IMR-90 (cell line): ENCODE measurements at regions not wholly inside any gene's neighbourhood (a gene's known extent, or its start where the extent isn't known, plus 50 kb on each side); places are given as distances from the start of the nearest gene placed in this dataset.

ENCODE experiments used
- ATAC-seq: fragments of 200-7000 bp; cut with Tn5 transposase; 2 replicates; pipeline ENCODE4 v1.9.1; 2020; ENCODE audit warnings: low read depth, mild to moderate bottlenecking, moderate library complexity
- BruUV-seq: library from RNA; stranded (reverse); fragments of 400-500 nt; replicated peaks from 2 replicates; lab custom pipeline; 2021; lab: Mats Ljungman, UMichigan
- CTCF ChIA-PET: fragments of 300-600 bp; formaldehyde crosslinking; extraction: SDS; loops from one replicate; lab custom pipeline; 2021; ENCODE audit warnings: antibody characterized with exemption; lab: Yijun Ruan, JAX
- POLR2A ChIA-PET: fragments of 300-600 bp; sonication (Branson Sonifier 250); formaldehyde crosslinking; loops from one replicate; lab custom pipeline; 2022; ENCODE audit warnings: antibody characterized with exemption; ENCODE audit not compliant: unreplicated experiment; lab: Charles Lee
- DNase-seq: peaks from one replicate; pipeline ENCODE4 v3.0.0; 2013
- H2AFZ ChIP-seq: replicated peaks from 2 replicates; pipeline ENCODE3; 2013; ENCODE audit warnings: low read length, mild to moderate bottlenecking; ENCODE audit not compliant: poor library complexity
- H2AK5ac ChIP-seq: 2 replicates; pipeline ENCODE4 v1.6.1; 2013; ENCODE audit warnings: low read depth, low read length, inconsistent platforms
- H2AK9ac ChIP-seq: replicated peaks from 2 replicates; pipeline ENCODE3; 2013; ENCODE audit warnings: mild to moderate bottlenecking, low read depth, low read length, moderate library complexity; ENCODE audit not compliant: poor library complexity
- H2BK120ac ChIP-seq: 2 replicates; pipeline ENCODE4 v1.6.1; 2013; ENCODE audit warnings: low read depth, low read length, inconsistent platforms
- H2BK15ac ChIP-seq: 3 replicates; pipeline ENCODE4 v1.6.1; 2013; ENCODE audit warnings: low read depth, low read length, inconsistent platforms
- H2BK20ac ChIP-seq: 2 replicates; pipeline ENCODE4 v1.6.1; 2013; ENCODE audit warnings: low read depth, mild to moderate bottlenecking, inconsistent platforms, low read length, moderate library complexity
- H2BK5ac ChIP-seq: 2 replicates; pipeline ENCODE4 v1.6.1; 2013; ENCODE audit warnings: mild to moderate bottlenecking, low read depth, low read length, inconsistent platforms; ENCODE audit not compliant: poor library complexity, severe bottlenecking
- H3K14ac ChIP-seq: replicated peaks from 2 replicates; pipeline ENCODE4 v1.6.1; 2013; ENCODE audit warnings: low read depth, low read length, inconsistent platforms
- H3K18ac ChIP-seq: 2 replicates; pipeline ENCODE4 v1.6.1; 2013; ENCODE audit warnings: low read depth, low read length, control low read depth
- H3K23ac ChIP-seq: 2 replicates; pipeline ENCODE4 v1.6.1; 2013; ENCODE audit warnings: low read depth, low read length, inconsistent platforms
- H3K27ac ChIP-seq: 2 replicates; pipeline ENCODE4 v1.5.1; 2013; ENCODE audit warnings: mild to moderate bottlenecking, control low read depth, low read length; ENCODE audit not compliant: insufficient read depth
- H3K27me3 ChIP-seq: 2 replicates; pipeline ENCODE4 v1.6.1; 2013; ENCODE audit warnings: low read length; ENCODE audit not compliant: control insufficient read depth, insufficient read depth
- H3K36me3 ChIP-seq: 2 replicates; pipeline ENCODE4 v1.6.1; 2013; ENCODE audit warnings: low read length, mixed read lengths; ENCODE audit not compliant: control insufficient read depth, insufficient read depth
- H3K4ac ChIP-seq: 2 replicates; pipeline ENCODE4 v1.6.1; 2013; ENCODE audit warnings: low read depth, low read length, inconsistent platforms
- H3K4me1 ChIP-seq: 2 replicates; pipeline ENCODE4 v1.6.1; 2013; ENCODE audit warnings: low read length, mixed read lengths; ENCODE audit not compliant: control insufficient read depth, insufficient read depth
- H3K4me2 ChIP-seq: 2 replicates; pipeline ENCODE4 v1.6.1; 2013; ENCODE audit warnings: low read depth, mild to moderate bottlenecking, control low read depth, low read length, moderate library complexity
- H3K4me3 ChIP-seq: 2 replicates; pipeline ENCODE4 v1.5.1; 2013; ENCODE audit warnings: low read depth, mild to moderate bottlenecking, control low read depth, low read length, moderate library complexity; ENCODE audit not compliant: insufficient read depth
- H3K56ac ChIP-seq: 2 replicates; pipeline ENCODE4 v1.6.1; 2013; ENCODE audit warnings: low read length, inconsistent platforms; ENCODE audit not compliant: insufficient read depth; ENCODE audit errors: extremely low read depth
- H3K79me1 ChIP-seq, 2 experiments: 2 replicates each; pipeline ENCODE4 v1.6.1; 2013; ENCODE audit warnings: low read length in 2 of 2, inconsistent platforms in 1 of 2, low read depth in 1 of 2
- H3K9ac ChIP-seq: 2 replicates; pipeline ENCODE4 v1.6.1; 2013; ENCODE audit warnings: low read depth, low read length, control low read depth
- H3K9me1 ChIP-seq: 2 replicates; pipeline ENCODE4 v1.6.1; 2013; ENCODE audit warnings: low read length, inconsistent platforms; ENCODE audit not compliant: insufficient read depth
- H3K9me3 ChIP-seq: 2 replicates; pipeline ENCODE4 v1.6.1; 2013; ENCODE audit warnings: low read length; ENCODE audit not compliant: control insufficient read depth, insufficient read depth
- H4K20me1 ChIP-seq: 2 replicates; pipeline ENCODE4 v1.6.1; 2013; ENCODE audit warnings: low read length, inconsistent platforms; ENCODE audit not compliant: insufficient read depth
- H4K5ac ChIP-seq: 2 replicates; pipeline ENCODE4 v1.6.1; 2013; ENCODE audit warnings: mild to moderate bottlenecking, low read depth, low read length, control low read depth
- H4K8ac ChIP-seq, 2 experiments: 2 replicates each; pipeline ENCODE4 v1.6.1; 2013; ENCODE audit warnings: low read depth in 2 of 2, low read length in 2 of 2, control low read depth in 1 of 2, inconsistent platforms in 1 of 2
- H4K91ac ChIP-seq: 2 replicates; pipeline ENCODE4 v1.6.1; 2013; ENCODE audit warnings: low read depth, low read length, inconsistent platforms; ENCODE audit not compliant: insufficient read depth
- BHLHE40 ChIP-seq: fragments of 150-350 bp; IDR thresholded peaks from 2 replicates; pipeline ENCODE4 v1.6.1; 2016; ENCODE audit warnings: mild to moderate bottlenecking, low read depth, low read length
- CEBPB ChIP-seq: IDR thresholded peaks from 2 replicates; pipeline ENCODE4 v1.6.1; 2012; ENCODE audit warnings: low read depth, low read length, improper control_type of control experiment
- CHD1 ChIP-seq: IDR thresholded peaks from 2 replicates; pipeline ENCODE4 v1.6.1; 2012; ENCODE audit warnings: low read depth, low read length, improper control_type of control experiment
- ELK1 ChIP-seq: fragments of 150-350 bp; IDR thresholded peaks from 2 replicates; pipeline ENCODE4 v1.6.1; 2016; ENCODE audit warnings: low read depth, mild to moderate bottlenecking, low read length, moderate library complexity, borderline replicate concordance
- SMC3 ChIP-seq: fragments of 150-350 bp; IDR thresholded peaks from 2 replicates; pipeline ENCODE4 v1.6.1; 2016; ENCODE audit warnings: low read depth, mild to moderate bottlenecking, antibody characterized with exemption, low read length, moderate library complexity
- WGBS, 2 experiments: methylation state at CpG; one replicate each; pipeline versions ENCODE4 v1.1.5 to v1.1.7; 2013; ENCODE audit warnings: missing lambda C conversion rate in 2 of 2; ENCODE audit not compliant: insufficient read length in 1 of 2; ENCODE audit errors: extremely low coverage in 2 of 2; 5-methylcytosine and 5-hydroxymethylcytosine counted together
- dilution Hi-C: fragments of 300-500 bp; cut with HindIII; formaldehyde crosslinking; loops from one replicate; pipeline ENCODE4 v1.14.3; 2018; ENCODE audit warnings: low sequenced_read_pairs; ENCODE audit not compliant: unreplicated experiment
- in situ Hi-C: fragments of 300-500 bp; cut with MboI; formaldehyde crosslinking; loops from 3 replicates; pipeline ENCODE4 v1.14.3; 2019; ENCODE audit warnings: low sequenced_read_pairs, inconsistent platforms, mixed read lengths
- intact Hi-C: fragments of 100-400 bp; cut with micrococcal nuclease; formaldehyde crosslinking; loops from 2 replicates; pipeline ENCODE4 v1.10.0; 2022

GRCh38 chrX:138794246-138794645 is 82.7 kb upstream of the FGF13 start:
- intact Hi-C loops, result no loop called here
- Histone ChIP-seq H3K9ac (no peak overlapping the region), H3K18ac (no peak overlapping the region), H3K4ac (no peak overlapping the region), H4K91ac (no peak overlapping the region), H3K79me1 (no peaks in the 10 kb centered on the region), H3K9me1 (no peaks in the 10 kb centered on the region), H3K4me1 (no peaks in the 10 kb centered on the region), H2BK5ac (no peak overlapping the region), H3K56ac (no peak overlapping the region), H2AFZ (no peak overlapping the region), H3K27ac (no peak overlapping the region), H2BK120ac (no peak overlapping the region), H3K27me3 (no peaks in the 10 kb centered on the region), H3K36me3 (no peaks in the 10 kb centered on the region), H3K14ac (no peak overlapping the region), H2AK5ac (no peak overlapping the region), H3K23ac (no peak overlapping the region), H4K5ac (no peak overlapping the region), H3K4me3 (no peak overlapping the region), H2AK9ac (no peak overlapping the region), H3K9me3 (no peaks in the 10 kb centered on the region), H3K4me2 (no peak overlapping the region), H4K20me1 (no peaks in the 10 kb centered on the region), H4K8ac (no peak overlapping the region), H2BK20ac (no peak overlapping the region), H2BK15ac (no peak overlapping the region)
- TF ChIP-seq CHD1 (no peak), SMC3 (no peak), BHLHE40 (no peak), CEBPB (peak; percentile 67), ELK1 (no peak)
- ChIA-PET POLR2A (no interaction called here), CTCF (no interaction called here)
- no CpG with 5 or more reads among the region's 1 CpG for WGBS, 2 experiments
- BruUV-seq, result no TSS peak
- dilution Hi-C loops, result no loop called here
- in situ Hi-C loops, result no loop called here
- DNase-seq (no peak), ATAC-seq (no peak)
